ENCODE measurements at regions not wholly inside any gene's neighbourhood (a gene's known extent, or its start where the extent isn't known, plus 50 kb on each side); places are given as distances from the start of the nearest gene placed in this dataset.

- DNase-seq (ENCODE audit: low read depth, low spot score): no peak
These were observed 281.3 kb downstream of the C4orf33 start for GRCh38 chr4:129377131-129377845.

GRCh38 chr4:129378364-129378763 is 282.4 kb downstream of the C4orf33 start:
- Histone ChIP-seq H3K27me3 (ENCODE audit: insufficient read depth, insufficient read length) (no peaks in the 10 kb centered on the region), H3K4me1 (ENCODE audit: insufficient read depth, insufficient read length) (no peaks in the 10 kb centered on the region), H3K36me3 (ENCODE audit: insufficient read depth, insufficient read length, low read length) (no peaks in the 10 kb centered on the region), H3K9me3 (ENCODE audit: insufficient read depth, low read length) (no peaks in the 10 kb centered on the region), H3K9ac (ENCODE audit: insufficient read length, low read depth) (no peak overlapping the region), H3K4me3 (ENCODE audit: insufficient read length, low read depth) (no peak overlapping the region)
- no peak for TF ChIP-seq YY1 (IDR thresholded peaks at IDR 0.05; ENCODE audit: insufficient read depth, insufficient read length)
- TF ChIP-seq SUZ12 (IDR thresholded peaks at IDR 0.05; ENCODE audit: extremely low read depth, insufficient read depth, insufficient read length): no peak
- TF ChIP-seq ZNF274 (IDR thresholded peaks at IDR 0.05; ENCODE audit: low read depth, low read length): no peak
- DNase-seq (ENCODE audit: low read depth, low spot score): no peak

More at GRCh38 chr4:129377131-129377845, 281.3 kb downstream of the C4orf33 start:
- H3K4me1 ChIP-seq (ENCODE audit: insufficient read depth, insufficient read length): no peaks in the 10 kb centered on the region
- H3K4me3 ChIP-seq (ENCODE audit: insufficient read length, low read depth): no peak overlapping the region
- H3K36me3 ChIP-seq (ENCODE audit: insufficient read depth, insufficient read length, low read length): no peaks in the 10 kb centered on the region
- no peaks in the 10 kb centered on the region for H3K27me3 ChIP-seq (ENCODE audit: insufficient read depth, insufficient read length)
- H3K9me3 ChIP-seq (ENCODE audit: insufficient read depth, low read length): no peaks in the 10 kb centered on the region
- no peak for TF ChIP-seq YY1 (IDR thresholded peaks at IDR 0.05; ENCODE audit: insufficient read depth, insufficient read length)
- no peak for TF ChIP-seq SUZ12 (IDR thresholded peaks at IDR 0.05; ENCODE audit: extremely low read depth, insufficient read depth, insufficient read length)
- TF ChIP-seq ZNF274 (IDR thresholded peaks at IDR 0.05; ENCODE audit: low read depth, low read length): no peak
- H3K9ac ChIP-seq (ENCODE audit: insufficient read length, low read depth): no peak overlapping the region

- H3K27me3 ChIP-seq (ENCODE audit: insufficient read depth, insufficient read length): no peaks in the 10 kb centered on the region
- no peak overlapping the region for H3K9ac ChIP-seq (ENCODE audit: insufficient read length, low read depth)
- H3K36me3 ChIP-seq (ENCODE audit: insufficient read depth, insufficient read length, low read length): no peaks in the 10 kb centered on the region
- no peaks in the 10 kb centered on the region for H3K9me3 ChIP-seq (ENCODE audit: insufficient read depth, low read length)
- H3K4me1 ChIP-seq (ENCODE audit: insufficient read depth, insufficient read length): no peaks in the 10 kb centered on the region
- H3K4me3 ChIP-seq (ENCODE audit: insufficient read length, low read depth): no peak overlapping the region
- TF ChIP-seq SUZ12 (IDR thresholded peaks at IDR 0.05; ENCODE audit: extremely low read depth, insufficient read depth, insufficient read length) (no peak), YY1 (IDR thresholded peaks at IDR 0.05; ENCODE audit: insufficient read depth, insufficient read length) (no peak), ZNF274 (IDR thresholded peaks at IDR 0.05; ENCODE audit: low read depth, low read length) (no peak)
- DNase-seq (ENCODE audit: low read depth, low spot score): no peak
These were observed 283.5 kb downstream of the C4orf33 start for GRCh38 chr4:129379429-129379828.

GRCh38 chr4:129384974-129385373 is 289.0 kb downstream of the C4orf33 start:
- no peak for DNase-seq (ENCODE audit: low read depth, low spot score)
- TF ChIP-seq ZNF274 (IDR thresholded peaks at IDR 0.05; ENCODE audit: low read depth, low read length) (no peak), YY1 (IDR thresholded peaks at IDR 0.05; ENCODE audit: insufficient read depth, insufficient read length) (no peak), SUZ12 (IDR thresholded peaks at IDR 0.05; ENCODE audit: extremely low read depth, insufficient read depth, insufficient read length) (no peak)
- no peaks in the 10 kb centered on the region for H3K36me3 ChIP-seq (ENCODE audit: insufficient read depth, insufficient read length, low read length)
- H3K9ac ChIP-seq (ENCODE audit: insufficient read length, low read depth): no peak overlapping the region
- H3K4me1 ChIP-seq (ENCODE audit: insufficient read depth, insufficient read length): no peaks in the 10 kb centered on the region
- no peaks in the 10 kb centered on the region for H3K27me3 ChIP-seq (ENCODE audit: insufficient read depth, insufficient read length)
- no peaks in the 10 kb centered on the region for H3K9me3 ChIP-seq (ENCODE audit: insufficient read depth, low read length)
- no peak overlapping the region for H3K4me3 ChIP-seq (ENCODE audit: insufficient read length, low read depth)

- DNase-seq (ENCODE audit: low read depth, low spot score): no peak
- no peaks in the 10 kb centered on the region for H3K4me1 ChIP-seq (ENCODE audit: insufficient read depth, insufficient read length)
- H3K9me3 ChIP-seq (ENCODE audit: insufficient read depth, low read length): peaks cover 5% of the 10 kb centered on the region; the same call in 1 of the 2 replicates
These were observed 291.7 kb downstream of the C4orf33 start for GRCh38 chr4:129387666-129388065.

GRCh38 chr4:129393976-129394375 is 298.0 kb downstream of the C4orf33 start:
- Histone ChIP-seq H3K9ac (ENCODE audit: insufficient read length, low read depth) (no peak overlapping the region), H3K27me3 (ENCODE audit: insufficient read depth, insufficient read length) (no peaks in the 10 kb centered on the region), H3K9me3 (ENCODE audit: insufficient read depth, low read length) (peaks cover 5% of the 10 kb centered on the region; the same call in 1 of the 2 replicates), H3K4me1 (ENCODE audit: insufficient read depth, insufficient read length) (no peaks in the 10 kb centered on the region), H3K4me3 (ENCODE audit: insufficient read length, low read depth) (no peak overlapping the region), H3K36me3 (ENCODE audit: insufficient read depth, insufficient read length, low read length) (no peaks in the 10 kb centered on the region)
- no peak for TF ChIP-seq ZNF274 (IDR thresholded peaks at IDR 0.05; ENCODE audit: low read depth, low read length)
- DNase-seq (ENCODE audit: low read depth, low spot score): no peak

More at GRCh38 chr4:129387666-129388065, 291.7 kb downstream of the C4orf33 start:
- H3K9ac ChIP-seq (ENCODE audit: insufficient read length, low read depth): no peak overlapping the region
- H3K4me3 ChIP-seq (ENCODE audit: insufficient read length, low read depth): no peak overlapping the region
- no peaks in the 10 kb centered on the region for H3K36me3 ChIP-seq (ENCODE audit: insufficient read depth, insufficient read length, low read length)
- no peaks in the 10 kb centered on the region for H3K27me3 ChIP-seq (ENCODE audit: insufficient read depth, insufficient read length)
- no peak for TF ChIP-seq YY1 (IDR thresholded peaks at IDR 0.05; ENCODE audit: insufficient read depth, insufficient read length)

- no peak overlapping the region for H3K9ac ChIP-seq (ENCODE audit: insufficient read length, low read depth)
- peaks cover 5% of the 10 kb centered on the region; the same call in 1 of the 2 replicates for H3K9me3 ChIP-seq (ENCODE audit: insufficient read depth, low read length)
- H3K4me3 ChIP-seq (ENCODE audit: insufficient read length, low read depth): no peak overlapping the region
- DNase-seq (ENCODE audit: low read depth, low spot score): no peak
- no peaks in the 10 kb centered on the region for H3K4me1 ChIP-seq (ENCODE audit: insufficient read depth, insufficient read length)
- H3K27me3 ChIP-seq (ENCODE audit: insufficient read depth, insufficient read length): no peaks in the 10 kb centered on the region
- TF ChIP-seq ZNF274 (IDR thresholded peaks at IDR 0.05; ENCODE audit: low read depth, low read length): no peak
- no peak for TF ChIP-seq YY1 (IDR thresholded peaks at IDR 0.05; ENCODE audit: insufficient read depth, insufficient read length)
- TF ChIP-seq SUZ12 (IDR thresholded peaks at IDR 0.05; ENCODE audit: extremely low read depth, insufficient read depth, insufficient read length): no peak
- H3K36me3 ChIP-seq (ENCODE audit: insufficient read depth, insufficient read length, low read length): no peaks in the 10 kb centered on the region
These were observed 298.7 kb downstream of the C4orf33 start for GRCh38 chr4:129394635-129395034.
